ENCODE measurements at regions not wholly inside any gene's neighbourhood (a gene's known extent, or its start where the extent isn't known, plus 50 kb on each side); places are given as distances from the start of the nearest gene placed in this dataset.
A peak's percentile ranks its signal among the peaks of the same experiment; 100 is the strongest.

- no peak for DNase-seq
Observed at GRCh38 chr20:50314678-50315335, 124.2 kb downstream of the CEBPB start.

DNA sequence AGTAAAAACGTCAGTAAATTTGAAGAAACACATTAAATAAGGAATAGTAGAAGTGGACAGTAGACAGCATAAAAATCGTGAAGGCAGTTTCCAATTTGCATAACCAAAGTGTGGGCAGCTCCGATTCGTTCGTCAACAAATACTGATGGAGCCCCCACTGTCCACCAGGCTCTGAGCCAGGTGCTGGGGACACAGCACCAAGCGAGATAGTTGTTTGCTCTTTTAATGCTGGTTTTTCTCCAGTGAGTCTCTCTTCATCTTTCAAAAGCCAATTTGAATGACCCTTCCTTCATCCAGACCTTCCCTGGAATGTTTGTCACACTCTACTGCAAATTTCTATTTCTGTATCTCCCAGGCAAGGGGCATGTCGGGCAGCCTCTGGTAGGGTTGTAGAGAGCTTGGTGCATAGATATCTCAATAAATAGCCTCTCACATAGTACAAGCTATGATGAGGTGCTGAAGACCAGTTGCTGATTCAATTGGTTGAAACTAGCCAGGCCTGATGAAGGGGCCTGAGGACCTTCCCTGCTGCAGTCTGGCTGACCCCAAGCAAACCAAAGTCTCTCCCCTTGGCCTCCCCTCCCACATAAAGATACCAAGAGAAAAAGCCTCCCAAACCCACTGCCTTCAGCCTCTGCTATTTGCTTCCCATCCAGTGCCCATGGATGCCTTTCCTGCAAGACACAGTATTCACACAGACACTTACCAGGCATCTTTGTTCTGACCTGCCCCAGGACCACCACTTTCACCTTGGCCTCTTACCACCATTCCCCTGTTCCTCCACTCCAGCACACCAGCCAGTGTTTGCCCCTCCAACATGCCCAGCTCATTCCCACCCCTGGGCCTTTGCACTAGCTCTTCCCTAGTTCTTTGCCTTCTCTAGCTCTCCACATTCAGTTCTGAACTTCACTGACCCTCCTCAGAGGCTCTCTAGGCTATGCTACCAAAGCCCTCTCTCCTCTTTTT is 125.2 kb downstream of the CEBPB start:
- DNase-seq = no peak

DNA sequence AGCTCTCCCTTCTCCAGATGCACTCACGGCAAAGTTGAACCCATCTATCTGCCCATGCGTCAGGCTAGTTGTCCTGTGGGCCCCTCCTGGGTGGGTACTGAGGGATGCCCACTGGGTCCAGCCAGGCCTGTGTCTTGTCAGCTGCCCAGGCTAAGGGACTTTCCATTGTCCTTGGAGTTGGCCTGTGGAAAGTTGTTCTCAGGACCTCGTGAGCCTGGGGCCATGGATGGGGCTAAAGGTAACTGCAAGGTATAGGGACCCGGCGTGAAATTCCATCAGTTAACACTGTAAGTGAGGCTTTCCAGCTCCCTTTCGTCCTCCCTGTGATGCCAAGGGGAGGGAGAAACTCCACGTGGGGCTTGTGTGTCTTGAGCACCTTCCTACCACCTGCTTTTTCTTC is 126.5 kb downstream of the CEBPB start:
- no peak for DNase-seq

- no peak for DNase-seq
Observed at GRCh38 chr20:50317609-50318008, 127.0 kb downstream of the CEBPB start.

GRCh38 chr20:50318710-50319109 is 128.1 kb downstream of the CEBPB start:
- DNase-seq = no peak

DNA sequence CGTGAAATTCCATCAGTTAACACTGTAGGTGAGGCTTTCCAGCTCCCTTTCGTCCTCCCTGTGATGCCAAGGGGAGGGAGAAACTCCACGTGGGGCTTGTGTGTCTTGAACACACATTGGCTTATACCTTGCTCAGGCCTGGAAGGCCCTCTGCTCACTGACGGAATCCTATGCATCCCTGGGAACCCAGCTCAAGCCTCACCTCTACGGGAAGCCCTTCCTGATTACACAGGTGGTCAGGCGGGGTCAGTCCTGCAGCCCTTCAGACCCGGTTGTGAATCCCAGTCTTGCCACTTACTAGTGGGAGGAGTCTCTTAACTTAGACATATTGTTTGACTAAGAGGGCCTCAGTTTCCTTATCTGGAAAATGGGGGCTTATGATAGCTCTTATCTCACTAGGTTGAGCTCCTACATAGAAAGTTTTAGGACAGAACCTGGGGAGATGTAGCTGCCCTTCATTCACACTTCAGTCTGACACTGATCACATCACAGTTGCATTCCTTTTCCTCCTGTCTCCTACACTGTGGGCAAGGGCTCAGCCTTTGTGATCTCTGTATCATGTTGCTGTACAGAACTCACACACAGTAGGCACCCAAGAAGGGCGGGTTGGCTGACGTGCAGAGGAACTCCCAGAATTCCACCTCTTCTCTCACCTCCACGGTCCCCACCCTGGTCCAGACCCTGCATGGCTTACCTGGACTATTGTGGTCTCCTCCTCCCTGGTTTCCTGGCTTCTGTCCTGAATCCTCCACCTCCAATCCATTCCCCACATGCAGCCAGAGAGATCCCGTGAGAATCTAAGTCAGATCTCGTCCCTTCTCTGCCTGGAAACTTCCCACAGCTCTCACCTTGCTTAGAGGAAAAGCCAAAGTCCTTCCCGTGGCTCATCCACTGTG is 129.6 kb downstream of the CEBPB start:
- DNase-seq = no peak

DNA sequence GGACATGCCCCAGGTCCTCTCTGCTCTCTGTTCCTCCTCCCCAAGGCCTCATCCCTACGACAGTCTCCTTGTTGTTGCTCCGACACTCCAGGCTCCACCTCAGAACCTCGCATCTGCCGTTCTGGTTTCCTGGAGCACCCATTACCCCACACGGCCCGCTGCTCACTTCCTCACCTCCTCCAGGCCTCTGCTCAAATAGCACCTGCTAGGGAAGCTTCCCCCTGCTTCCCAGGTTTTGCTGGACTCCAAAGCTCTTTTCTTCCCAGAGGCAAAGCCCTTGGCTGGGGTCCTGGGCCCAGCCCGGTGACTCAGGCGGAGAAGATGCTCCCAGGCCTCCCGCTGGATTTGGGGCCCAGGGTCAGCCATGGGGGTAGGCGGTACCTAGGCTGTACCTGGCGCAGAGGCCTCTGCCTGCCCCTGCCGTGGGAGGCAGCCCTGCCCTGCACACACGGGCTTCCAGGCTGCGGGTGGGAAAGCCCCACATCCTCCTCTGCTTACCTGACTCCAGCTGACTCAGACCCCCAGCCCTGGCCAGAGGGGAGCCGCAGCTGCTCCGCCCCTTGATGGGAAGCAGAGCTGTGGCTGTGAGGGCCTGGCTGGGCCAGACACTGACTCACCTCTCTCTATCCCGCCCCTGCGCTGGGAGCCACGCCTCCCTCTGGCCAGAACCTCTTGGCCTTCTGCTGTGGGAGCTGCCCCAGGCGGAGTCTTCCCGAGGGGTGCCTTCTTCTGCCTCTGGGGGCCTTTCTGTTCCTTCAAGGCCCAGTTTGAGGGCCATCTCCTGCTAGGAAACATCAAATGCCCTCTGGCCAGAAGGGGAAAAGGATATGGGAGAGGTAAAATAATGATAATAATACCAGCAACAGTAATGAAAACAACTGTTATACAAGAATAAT is 130.5 kb downstream of the CEBPB start:
- peak; percentile 66 to 76 for DNase-seq

- no peak for DNase-seq
Observed at GRCh38 chr20:50321797-50322480, 131.3 kb downstream of the CEBPB start.

GRCh38 chr20:50322703-50323131 is 132.1 kb downstream of the CEBPB start:
- no peak for DNase-seq

GRCh38 chr20:50323209-50323608 is 132.6 kb downstream of the CEBPB start:
- no peak for DNase-seq

DNA sequence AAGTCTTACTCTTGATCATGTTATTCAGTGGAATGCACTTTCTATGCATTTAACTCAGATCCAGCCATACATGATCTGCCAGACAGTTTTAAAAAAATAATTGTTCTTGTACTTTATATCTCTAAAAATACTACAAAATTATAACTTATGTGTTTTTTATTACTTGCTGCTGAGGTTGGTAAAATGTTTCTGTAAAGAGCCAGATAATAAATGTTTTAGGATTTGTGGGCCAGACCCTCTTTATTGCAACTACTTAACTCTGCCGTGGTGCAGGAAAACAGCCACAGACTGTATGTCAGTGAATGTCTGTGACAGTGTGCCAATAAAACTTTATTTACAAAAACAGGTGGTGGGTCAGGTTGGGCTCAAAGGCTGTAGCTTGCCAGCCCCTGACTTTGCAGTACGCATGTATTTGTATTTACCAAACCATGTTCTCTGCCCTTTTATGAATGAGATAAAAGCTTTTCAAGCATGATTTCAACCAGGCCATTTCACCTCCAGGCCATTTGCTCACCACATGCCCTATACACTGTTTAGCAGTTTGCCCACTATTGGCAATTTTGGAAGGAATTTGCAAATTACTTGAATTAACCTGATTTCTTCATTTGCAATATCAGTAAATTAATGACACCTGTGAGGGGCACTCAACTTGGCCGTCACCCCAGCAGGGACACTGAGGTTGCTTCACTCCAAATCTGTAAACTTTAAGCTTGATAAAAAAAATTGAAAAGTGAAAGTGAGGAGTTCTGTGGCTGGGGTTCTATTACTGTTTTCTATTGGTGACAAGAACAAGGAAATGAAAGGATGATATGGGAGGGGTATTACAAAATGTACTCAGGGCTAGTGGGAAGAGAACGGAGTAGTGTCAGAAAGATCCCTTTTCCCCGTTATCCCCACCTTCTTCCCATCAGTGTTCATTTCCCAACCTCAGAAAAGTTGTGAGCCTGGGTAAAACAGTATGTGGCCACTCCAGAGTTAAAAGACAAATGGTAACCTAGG is 133.4 kb downstream of the CEBPB start:
- no peak for DNase-seq

DNA sequence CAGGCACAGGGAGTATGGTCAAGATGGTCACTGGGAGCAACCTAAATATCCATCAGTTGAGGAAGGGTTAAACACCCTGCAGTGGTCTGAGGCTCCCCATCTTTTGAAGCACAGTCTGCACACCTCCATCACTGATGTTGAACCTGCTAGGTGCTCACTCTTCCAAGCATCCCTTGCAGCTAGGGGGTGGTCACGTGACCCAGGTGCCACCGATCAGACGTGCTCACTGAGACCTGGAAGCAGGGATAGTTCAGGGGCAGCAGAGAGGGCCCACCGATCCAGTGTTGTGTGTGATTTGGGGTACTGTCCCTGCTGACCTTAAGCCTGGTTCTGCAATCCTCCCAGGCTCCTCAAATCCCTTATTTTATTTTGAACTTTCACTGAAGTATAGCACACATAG is 134.6 kb downstream of the CEBPB start:
- DNase-seq = no peak

DNA sequence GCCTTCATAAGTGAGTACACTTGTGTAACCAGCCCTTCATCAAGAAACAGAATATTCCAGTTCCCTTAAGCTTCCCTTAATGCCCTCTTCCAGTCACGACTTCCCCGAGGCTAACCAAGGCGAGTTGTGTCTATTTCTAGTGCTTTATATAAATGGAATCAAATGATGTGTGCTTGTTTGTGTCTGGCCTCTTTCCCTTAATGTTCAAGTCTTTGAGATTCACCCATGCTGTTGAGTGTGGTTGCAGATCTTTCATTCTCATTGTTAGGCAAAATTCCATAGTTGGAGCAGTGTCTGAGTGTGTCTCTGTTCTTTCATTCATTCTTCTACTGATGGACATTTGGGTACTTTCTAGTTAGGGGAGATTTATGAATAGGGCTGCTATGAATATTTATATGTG is 135.0 kb downstream of the CEBPB start:
- no peak for DNase-seq

GRCh38 chr20:50327666-50328065 is 137.0 kb downstream of the CEBPB start:
- DNase-seq = no peak

GRCh38 chr20:50328222-50328979 is 137.8 kb downstream of the CEBPB start:
- DNase-seq = no peak

DNA sequence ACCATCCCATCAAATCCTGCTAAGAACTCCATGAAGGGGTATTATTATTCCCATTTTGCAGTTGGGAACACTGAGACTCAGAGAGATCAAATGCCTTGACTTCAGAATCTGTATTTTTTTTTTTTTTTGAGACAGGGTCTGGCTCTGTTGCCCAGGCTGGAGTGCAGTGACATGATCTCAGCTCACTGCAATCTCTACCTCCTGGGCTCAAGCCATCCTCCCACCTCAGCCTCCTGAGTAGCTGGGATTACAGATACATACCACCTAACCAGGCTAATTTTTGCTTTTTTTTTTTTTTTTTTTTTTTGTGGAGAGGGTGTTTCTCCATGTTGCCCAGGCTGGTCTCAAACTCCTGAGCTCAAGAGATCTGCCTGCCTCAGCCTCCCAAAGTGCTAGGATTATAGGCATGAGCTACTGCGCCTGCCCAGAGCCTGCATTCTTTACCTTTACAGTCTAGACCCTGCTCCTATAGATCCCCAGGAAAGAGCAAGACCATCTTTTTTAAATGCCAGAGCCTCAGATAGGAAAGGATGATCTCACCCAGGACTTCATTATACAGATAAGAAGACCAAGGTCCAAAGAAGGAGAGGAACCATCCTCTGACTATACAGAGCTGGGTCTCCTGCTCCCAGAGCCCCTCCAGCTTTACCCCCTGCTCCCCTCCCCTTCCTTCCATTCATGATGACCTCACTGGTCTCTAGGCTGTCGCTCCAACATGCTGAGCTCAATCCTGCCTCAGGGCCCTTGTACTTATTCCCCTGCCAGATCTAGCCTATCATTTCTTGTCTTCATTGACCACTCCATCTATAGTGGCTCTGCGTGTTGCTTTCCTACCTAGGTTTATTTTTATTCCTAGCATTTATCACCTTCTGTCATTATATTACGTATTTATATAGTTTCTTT is 138.6 kb downstream of the CEBPB start:
- no peak for DNase-seq

- DNase-seq = no peak
Observed at GRCh38 chr20:50329981-50330503, 139.4 kb downstream of the CEBPB start.

Measured in activated T-cell treated with anti-CD3 and anti-CD28 coated beads, Interleukin-2, amount 50 U/mL, for 48 hours (primary cell).